ENCODE measurements at regions not wholly inside any gene's neighbourhood (a gene's known extent, or its start where the extent isn't known, plus 50 kb on each side); places are given as distances from the start of the nearest gene placed in this dataset.

GRCh38 chr9:107883496-107884124 is 394.0 kb upstream of the KLF4 start:
- no peak for TF ChIP-seq YY1 (tag by site-specific recombination; IDR thresholded peaks at IDR 0.05)
- TF ChIP-seq, protein P1, sequence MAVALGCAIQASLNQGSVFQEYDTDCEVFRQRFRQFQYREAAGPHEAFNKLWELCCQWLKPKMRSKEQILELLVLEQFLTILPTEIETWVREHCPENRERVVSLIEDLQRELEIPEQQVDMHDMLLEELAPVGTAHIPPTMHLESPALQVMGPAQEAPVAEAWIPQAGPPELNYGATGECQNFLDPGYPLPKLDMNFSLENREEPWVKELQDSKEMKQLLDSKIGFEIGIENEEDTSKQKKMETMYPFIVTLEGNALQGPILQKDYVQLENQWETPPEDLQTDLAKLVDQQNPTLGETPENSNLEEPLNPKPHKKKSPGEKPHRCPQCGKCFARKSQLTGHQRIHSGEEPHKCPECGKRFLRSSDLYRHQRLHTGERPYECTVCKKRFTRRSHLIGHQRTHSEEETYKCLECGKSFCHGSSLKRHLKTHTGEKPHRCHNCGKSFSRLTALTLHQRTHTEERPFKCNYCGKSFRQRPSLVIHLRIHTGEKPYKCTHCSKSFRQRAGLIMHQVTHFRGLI (tag by site-specific recombination; IDR thresholded peaks at IDR 0.05): no peak
- no peak for TF ChIP-seq CTCF (tag by site-specific recombination; IDR thresholded peaks at IDR 0.05)
- TF ChIP-seq ZBTB26 (tag by site-specific recombination; optimal IDR thresholded peaks at IDR 0.05): no peak
